NB4 (cell line): ENCODE measurements at regions not wholly inside any gene's neighbourhood (a gene's known extent, or its start where the extent isn't known, plus 50 kb on each side); places are given as distances from the start of the nearest gene placed in this dataset.

Experiments
- MYC ChIP-seq: IDR thresholded peaks from 2 replicates; pipeline ENCODE4 v1.6.1; 2011; ENCODE audit warnings: low read depth, low read length
- POLR2A ChIP-seq: IDR thresholded peaks from 2 replicates; pipeline ENCODE4 v1.6.1; 2011; ENCODE audit warnings: mild to moderate bottlenecking; ENCODE audit not compliant: insufficient read length; ENCODE audit errors: extremely low read depth
- TF ChIP-seq, protein P1 (sequence below): IDR thresholded peaks from one replicate; pipeline ENCODE4 v1.5.1; 2012; ENCODE audit warnings: low read depth, low read length

GRCh38 chr20:40082436-40082835 is 606.6 kb downstream of the MAFB start:
- TF ChIP-seq POLR2A (no peak), MYC (no peak)
- TF ChIP-seq, protein P1, sequence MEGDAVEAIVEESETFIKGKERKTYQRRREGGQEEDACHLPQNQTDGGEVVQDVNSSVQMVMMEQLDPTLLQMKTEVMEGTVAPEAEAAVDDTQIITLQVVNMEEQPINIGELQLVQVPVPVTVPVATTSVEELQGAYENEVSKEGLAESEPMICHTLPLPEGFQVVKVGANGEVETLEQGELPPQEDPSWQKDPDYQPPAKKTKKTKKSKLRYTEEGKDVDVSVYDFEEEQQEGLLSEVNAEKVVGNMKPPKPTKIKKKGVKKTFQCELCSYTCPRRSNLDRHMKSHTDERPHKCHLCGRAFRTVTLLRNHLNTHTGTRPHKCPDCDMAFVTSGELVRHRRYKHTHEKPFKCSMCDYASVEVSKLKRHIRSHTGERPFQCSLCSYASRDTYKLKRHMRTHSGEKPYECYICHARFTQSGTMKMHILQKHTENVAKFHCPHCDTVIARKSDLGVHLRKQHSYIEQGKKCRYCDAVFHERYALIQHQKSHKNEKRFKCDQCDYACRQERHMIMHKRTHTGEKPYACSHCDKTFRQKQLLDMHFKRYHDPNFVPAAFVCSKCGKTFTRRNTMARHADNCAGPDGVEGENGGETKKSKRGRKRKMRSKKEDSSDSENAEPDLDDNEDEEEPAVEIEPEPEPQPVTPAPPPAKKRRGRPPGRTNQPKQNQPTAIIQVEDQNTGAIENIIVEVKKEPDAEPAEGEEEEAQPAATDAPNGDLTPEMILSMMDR, result no peak
